NCI-H146 treated with DMSO at 0.1 percent for 48 hours (cell line): ENCODE measurements at regions not wholly inside any gene's neighbourhood (a gene's known extent, or its start where the extent isn't known, plus 50 kb on each side); places are given as distances from the start of the nearest gene placed in this dataset.

Experiments used
- DNase-seq: peaks from one replicate; lab custom pipeline; 2025; ENCODE audit not compliant: unreplicated experiment; lab: John Stamatoyannopoulos, UW

DNA sequence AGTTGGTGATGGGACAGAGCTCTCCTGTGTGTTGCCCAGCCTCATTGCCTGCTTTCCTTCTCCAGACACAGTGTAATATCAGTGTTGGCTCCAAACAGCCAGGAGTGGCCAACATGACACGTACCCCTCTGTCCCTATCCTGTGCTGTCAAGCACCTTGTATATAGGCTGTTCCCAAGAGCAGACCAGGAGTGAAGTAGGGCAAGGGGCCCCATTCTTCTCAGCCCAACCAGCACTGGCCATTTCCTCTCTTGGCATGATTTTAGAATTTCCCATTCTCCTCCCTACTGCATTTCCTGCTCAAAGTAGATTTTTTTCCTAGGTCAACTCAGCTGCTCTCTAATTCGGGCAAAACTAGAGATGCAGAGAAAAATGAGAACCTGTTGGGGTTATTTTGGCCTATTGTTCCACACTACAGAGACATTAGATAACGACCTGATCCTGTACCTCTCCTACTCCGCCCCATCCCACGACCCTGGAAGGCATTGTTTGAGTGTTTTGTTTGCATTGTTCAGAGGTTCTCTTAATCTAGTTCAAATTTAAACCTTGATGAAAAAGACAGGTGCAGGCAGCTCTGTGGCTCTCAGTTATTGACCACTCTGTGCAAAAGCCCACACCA lies 95.6 kb downstream of the RASSF10 start:
- peak; percentile 57 for DNase-seq

DNA sequence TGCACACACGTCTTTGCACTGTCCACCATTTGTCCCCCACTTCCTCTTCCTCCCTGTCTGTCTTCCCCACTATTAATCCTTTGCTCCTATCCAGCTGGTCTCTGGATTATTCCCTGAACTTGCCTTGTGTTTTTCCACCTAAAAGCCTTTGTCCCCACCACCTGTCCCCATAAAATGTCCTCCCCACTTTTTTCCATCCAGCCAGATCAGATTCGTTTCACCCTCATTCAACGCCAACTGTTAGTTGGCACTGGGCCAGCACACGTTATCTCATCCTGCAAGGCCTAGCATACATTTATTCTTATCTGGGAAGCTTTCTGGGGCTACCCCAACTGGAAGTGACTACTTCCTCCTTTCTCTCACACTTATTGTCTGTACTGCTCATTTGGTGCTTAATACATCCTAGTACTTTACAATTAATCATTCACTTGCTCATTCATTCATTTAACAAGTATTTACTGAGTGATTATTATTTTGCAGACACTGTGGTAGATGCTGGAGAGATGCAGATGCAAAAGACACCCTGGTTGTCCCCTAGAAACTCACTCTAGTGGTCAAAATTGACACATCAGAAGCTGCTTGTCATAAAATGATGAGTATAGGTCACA lies 96.2 kb downstream of the RASSF10 start:
- DNase-seq: peak; percentile 94

DNA sequence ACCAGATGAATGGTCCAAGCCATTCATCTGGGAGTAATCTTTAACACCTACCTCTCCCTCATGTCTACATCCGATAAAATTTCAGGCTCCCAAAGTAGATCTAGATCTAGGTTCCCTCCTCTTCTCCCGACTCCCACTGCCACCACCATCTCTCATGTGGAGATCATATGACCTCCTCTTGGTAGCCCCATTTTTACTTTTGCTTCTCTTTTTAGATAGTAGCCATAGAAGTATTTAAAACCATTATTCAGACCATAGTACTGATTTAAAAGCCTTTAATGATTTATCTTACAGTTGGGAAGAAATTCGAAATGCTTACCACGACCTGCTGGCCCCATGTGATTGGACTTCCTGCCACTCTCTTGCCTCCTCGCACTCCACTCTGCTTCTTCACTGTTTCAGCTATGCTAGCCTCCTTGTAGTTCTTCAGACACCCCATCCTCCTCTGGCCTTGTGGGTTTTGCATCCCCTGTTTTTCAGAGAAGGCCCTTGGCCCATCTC lies 98.5 kb downstream of the RASSF10 start:
- DNase-seq: no peak

DNA sequence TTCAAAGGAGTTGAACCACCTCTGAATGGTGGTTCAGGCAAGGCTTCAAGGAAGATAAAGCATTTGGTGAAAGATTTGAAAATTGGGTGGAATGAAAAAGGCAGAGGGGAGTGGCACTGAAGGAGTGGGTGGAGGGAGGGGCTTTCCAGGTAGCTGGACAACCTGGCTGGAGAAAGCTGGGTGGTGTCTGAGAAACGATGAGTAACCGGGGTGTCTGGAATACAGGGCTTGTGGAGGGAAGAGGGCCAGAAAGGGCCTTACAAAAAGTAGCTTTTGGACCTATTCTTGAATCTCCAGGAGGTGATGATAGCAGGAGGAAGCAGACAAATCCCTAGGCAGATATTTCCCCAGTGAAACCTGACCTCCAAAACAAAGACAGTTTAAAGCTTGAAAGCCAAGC lies 99.3 kb downstream of the RASSF10 start:
- no peak for DNase-seq

DNA sequence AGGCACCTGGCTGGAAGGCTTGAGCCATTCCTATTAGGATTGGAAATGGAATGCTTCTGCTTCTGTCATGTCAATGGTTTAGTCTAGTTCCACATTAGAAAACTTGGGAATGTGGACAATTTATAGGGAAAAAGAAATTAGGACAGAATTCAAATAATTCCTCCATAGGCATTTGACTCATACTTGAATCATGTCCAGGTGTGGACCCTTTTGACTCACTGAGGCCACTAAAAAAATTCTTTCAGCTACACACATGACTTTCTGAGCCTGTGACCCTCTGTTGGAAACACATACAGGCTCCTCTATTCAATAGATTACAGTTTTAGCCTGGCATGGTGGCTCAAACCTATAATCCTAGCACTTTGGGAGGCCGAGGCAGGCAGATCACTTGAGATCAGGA lies 100.5 kb downstream of the RASSF10 start:
- no peak for DNase-seq

DNA sequence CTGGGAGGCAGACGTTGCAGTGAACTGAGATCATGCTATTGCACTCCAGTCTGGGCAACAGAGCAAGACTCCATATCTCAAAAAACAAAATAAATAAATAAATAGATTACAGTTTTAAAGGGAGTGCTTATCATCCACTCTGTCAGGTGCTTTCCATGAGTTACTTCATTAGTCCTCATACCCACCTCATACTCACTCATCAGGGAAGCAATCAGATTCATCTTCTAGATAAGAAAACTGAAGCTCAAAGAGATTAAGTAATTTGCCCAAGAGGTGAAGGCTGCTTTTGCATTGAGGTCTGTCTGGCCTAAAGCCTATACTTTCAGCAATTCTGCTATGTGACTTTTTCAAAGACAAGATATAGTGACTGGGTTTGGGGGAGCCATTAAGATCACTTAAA lies 101.0 kb downstream of the RASSF10 start:
- DNase-seq: no peak

DNA sequence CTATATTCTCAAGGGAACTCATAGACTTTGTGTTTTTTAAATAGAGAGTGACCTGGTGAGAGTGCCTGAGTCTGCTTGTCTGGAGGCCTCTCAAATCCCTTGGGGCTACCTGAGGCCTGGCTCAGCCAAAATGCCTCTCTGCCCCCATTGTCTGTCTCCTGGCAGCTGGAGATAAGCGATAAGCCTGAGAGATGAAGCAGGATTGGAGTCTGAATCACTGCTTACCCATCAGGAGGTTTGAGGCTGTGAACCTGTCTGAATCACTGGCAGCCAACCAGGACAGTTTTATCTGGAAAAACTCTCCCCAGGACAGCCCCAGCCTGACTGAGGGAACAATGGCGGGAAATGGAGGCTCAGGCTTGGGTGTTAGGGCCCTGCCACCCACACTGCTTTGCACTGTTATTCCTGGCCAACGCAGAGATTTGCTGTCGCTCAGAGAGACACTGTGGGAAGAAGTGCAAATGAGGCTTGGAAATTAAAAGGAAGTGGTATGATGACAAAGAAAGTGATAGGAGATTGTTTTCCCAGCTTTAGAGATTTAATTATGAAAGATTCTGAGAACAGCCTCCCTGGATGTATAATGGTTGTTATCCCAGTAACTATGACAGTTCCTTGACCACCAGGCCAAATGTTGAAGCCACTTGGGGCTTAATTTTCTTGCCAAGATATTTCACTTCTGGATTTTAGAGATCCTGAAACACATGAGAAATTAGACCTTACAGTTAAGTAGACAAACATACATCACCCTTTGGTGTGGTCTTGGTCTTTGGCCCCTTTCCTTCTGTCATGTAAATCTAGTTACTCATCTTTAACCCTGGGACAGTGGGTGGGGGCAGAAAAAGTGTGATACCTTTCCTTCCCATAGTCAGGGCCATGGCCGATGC lies 102.1 kb downstream of the RASSF10 start:
- DNase-seq: no peak

DNA sequence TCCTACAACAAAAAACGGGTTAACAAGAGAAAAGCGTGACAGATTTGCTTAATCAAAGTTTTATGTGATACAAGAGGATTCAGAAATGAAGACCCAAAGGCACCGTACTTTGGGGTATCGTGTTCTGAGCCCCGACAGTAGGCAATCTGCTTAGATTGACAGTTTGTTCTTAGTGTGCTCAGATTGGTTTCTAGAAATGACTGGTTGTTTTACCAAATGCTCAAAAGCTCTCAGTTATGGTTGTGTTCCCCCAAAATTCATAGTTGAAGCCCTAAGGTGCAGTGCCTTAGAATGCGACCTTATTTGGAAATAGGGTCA lies 102.7 kb downstream of the RASSF10 start:
- no peak for DNase-seq

DNA sequence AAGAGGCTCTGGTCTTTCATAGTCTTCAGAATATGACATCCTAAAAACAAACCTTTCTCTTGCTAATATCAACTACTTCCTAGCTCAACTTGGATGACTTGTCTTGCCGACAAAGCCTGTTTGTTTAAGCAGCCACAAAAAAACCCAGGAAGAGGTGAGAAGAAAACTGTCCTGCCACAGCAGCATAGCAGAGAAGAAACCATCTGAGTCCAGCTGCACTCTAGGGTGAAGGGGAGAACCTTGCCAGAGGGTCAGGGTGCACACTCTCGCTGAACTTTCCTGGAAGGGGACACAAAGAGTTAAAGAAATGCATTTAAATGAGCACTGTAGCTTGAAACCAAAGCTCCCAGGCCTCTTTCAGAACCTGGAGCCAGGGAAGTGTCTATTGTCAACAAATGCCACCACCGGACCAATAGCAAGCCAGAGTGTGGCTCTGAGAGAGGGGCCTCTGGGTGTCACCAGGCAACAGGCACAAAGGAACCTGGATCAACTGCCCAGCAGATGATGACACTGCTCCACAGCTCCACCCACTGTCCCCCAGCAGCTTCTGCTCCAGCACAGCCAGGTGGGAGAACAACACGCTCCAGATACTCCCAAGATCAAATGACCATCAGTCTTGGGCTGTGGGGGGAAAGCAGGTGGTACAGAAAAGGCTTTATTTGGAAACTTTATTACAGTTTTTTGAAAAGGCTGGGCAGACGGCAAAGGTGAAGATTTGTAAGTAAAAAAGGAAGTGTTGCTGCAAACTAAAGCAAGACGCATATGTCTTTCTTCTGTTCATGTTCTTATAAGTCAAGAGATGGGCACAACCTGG lies 105.7 kb downstream of the RASSF10 start:
- peak; percentile 89 for DNase-seq

DNA sequence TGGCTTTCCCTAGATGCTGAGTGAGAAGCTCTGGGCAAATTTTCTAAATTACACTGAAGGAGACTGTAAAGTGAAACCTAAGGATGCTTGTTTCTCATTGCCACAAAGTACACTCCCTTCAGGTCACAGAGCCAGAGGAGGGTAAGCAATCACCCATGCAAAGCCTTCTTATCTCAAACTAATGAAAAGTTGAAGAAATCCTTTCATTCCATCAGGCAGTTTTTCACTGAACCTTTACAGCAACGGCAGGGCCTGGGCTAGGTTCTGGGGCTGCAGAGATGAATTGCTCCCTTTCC lies 106.2 kb downstream of the RASSF10 start:
- DNase-seq: no peak

DNA sequence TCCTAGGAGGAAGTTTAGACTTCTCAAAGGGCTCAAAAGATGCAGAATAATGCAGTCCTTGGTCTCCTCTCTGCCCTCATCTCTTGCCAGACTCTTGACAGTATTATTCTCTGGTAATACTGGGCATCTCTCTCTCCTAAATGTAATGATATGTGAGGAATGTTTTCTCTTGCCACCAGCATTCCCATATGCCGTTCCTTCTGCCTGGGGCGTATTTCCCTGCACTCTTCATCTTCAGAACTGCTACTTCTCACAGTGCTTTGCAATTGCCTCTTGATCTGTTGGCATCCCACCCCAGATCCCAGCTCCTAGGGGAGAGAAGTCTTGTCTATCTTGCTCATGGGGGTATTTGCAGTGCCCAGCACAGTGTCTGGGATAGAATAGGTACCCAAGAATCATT lies 107.4 kb downstream of the RASSF10 start:
- no peak for DNase-seq

DNA sequence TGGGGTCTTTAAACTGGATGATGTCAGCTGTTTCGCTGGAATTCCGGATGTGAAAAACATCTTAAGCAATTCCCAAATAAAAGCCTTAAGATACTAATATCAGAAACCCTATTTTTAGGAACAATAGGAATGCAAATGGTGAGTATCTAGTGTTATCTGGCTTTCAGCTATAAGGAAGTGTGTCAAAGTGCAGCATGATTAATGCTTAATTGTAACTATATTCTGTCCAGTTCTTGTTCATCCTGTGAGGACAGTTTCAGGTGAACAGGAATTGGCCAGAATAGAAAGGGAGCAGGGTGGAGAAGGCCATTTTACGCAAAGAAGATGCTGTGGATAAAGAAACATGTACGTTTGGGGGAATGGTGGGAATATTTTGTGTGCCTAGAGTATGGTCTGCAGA lies 108.2 kb downstream of the RASSF10 start:
- no peak for DNase-seq

DNA sequence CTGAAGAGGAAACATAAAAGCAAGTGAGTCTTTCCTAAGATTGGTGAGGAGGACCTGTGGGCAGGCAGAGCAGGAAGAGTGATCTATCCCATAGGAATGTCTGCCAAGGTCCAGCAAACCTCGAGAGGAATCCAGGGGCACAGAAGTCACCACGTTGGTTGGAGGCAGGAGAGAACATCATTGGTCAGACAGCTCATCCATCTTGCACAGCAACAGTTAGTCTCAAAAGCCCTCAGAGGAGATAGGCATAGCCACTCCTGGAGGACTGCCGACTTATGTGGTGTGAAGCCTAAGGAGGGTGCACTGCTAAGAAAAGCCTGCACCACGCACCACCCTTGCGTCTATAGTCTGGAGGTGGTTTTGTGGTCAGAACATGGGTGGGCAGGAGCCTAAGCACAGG lies 109.1 kb downstream of the RASSF10 start:
- no peak for DNase-seq

DNA sequence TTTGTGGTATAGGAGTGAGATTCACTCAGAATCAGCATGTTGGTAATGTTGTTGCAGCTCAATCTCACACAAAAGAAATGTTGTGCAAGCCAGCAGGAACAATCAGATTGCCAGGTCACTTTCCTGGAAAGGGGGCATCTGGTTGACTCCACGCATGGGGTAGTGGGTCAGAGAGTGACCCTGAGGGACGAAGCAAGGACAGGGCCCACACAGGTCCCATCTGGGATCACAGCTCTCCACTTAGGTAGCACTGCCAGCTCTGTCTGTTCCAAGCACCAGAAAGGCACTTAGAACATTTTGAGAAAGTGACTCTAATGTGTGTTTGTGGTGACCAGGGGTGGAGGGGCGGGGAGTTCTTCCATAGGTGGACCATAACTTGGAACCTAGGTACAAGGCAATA lies 109.5 kb downstream of the RASSF10 start:
- DNase-seq: no peak

DNA sequence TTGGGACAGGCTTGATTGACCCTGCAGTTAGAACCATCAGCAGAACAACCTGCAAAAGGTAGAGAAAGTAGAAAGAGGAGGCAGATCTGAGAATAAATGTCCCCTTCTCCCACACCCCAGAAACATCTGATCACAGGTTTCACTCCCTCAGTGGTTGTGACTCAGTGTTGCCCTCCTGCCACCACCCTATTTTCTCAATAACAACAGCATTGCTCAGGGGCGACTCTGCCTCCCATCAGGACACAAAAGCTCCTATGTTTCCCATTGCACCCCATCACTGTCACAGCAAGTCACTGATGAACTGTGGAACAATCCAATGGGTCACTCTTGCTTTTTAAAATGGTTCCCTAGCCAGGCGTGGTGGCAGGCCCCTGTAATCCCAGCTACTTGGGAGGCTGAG lies 110.2 kb downstream of the RASSF10 start:
- DNase-seq: no peak

DNA sequence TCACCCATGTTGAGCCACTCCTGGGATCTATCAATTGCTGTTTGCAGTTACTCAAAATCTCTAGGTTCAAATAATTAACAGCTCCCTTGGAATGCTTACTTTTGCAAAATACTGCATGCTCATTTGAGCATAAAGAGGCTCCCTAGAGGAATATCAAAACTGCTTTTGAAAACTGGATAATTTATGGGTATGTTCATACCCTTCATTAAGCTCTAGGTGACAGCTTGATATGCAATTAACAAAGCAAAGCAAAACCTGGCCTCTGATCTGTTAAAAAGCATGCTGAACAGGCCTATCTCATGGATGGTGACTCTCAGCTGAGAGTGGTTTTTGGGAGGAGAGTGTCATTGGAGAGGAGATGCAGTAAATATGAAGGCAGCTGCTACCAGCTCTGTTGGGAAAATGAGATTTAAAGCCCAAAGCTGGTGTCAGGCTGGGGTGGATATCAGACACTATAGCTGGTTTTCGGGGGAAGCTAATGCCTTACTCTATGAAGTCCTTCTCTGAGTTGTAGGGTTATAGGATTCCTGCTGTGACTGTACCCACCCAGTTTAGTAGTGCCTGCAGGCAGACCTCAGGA lies 110.9 kb downstream of the RASSF10 start:
- no peak for DNase-seq

DNA sequence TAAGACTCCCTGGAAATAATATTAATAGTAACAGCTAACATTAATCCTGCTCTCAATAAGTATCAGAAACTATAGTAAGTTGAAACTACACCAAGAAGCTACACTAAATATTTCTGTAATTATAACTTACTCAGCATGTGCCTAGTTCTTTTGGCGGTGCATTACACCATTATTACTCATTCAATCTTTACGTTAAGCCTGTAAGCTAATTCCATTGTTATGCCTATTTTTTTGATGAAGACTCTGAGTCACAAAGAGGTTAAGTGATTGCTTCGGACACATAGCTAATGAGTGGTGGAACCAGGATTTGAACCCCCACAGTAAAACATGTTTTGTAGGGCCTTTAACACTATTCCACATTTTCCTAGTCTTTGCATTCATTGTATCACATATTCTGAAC lies 111.6 kb downstream of the RASSF10 start:
- DNase-seq: no peak

DNA sequence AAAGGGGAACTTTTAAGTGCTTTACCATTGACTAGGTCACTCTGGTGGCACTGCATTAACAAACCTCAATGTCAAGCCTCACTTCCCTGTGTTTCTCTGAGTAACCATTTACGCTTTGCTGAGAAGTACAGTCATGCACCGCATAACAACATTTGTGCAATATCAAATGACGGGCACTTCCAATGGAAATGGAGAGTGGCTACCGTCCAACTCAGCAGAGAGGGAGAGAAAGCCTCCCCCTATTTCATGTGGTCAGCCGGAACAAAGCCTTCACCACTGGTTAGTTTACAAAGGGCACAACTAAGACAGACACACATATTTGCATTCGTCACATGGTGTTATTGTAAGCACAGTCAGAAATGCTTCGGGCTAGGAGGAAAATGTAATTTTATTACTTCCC lies 117.3 kb downstream of the RASSF10 start:
- peak; percentile 59 for DNase-seq

DNA sequence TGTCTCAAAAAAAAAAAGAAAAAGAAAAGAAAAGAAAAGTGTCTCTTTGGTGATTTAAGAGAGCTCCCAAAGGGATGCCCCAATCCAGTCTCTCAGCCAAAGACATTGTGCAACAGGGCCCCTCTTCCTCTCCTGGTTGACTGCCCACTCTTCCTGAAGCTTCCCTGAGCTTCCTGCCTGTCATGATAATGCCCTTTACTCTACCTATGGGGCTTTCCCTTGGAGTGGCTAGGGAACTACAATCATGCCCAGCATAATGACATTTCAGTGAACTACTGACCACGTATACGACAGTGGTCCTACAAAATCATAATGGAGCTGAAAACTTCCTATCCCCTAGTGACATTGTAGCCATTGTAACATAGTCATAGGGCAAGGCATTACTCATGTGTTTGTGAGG lies 118.0 kb downstream of the RASSF10 start:
- DNase-seq: no peak

DNA sequence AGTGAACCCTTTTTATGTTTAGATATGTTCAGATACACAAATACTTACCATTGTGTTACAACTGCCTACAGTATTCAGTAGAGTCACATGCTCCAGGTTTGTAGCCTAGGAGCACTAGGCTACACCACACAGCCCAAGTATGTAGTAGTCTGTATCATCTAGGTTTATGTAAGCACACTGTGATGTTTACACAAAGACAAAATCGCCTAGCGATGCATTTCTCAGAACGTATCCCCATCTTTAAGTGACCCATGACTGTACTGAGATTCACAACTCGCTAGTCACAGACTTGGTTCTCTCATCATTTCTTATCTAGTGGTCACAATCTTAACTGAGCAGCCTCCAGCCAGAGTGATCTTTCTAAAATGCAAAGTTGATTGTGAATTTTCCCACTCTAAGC lies 119.2 kb downstream of the RASSF10 start:
- DNase-seq: no peak

DNA sequence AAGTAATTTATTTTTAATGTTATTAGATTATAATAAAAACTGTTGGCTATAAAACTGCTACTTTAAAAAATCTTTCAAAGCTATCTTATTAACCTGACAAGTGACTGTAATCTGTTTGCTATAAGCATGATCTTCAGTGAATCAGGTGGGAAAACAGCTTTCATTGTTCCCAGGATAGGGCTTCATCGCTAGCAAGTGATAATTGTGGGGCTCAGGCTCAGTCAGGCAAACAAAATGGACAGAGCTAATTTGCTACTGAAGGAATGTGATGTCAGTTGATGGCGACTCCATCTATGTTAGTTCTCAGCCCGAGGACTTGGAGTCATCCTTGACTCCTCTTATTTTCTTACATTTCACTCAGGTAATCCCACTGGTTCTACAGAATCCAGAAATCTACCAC lies 125.0 kb downstream of the RASSF10 start:
- no peak for DNase-seq
